Sigmoid colon (tissue), 6 donors: ENCODE measurements at regions not wholly inside any gene's neighbourhood (a gene's known extent, or its start where the extent isn't known, plus 50 kb on each side); places are given as distances from the start of the nearest gene placed in this dataset.
A peak's percentile ranks its signal among the peaks of the same experiment; 100 is the strongest.

ENCODE experiments used
- DNase-seq: peaks from one replicate; pipeline ENCODE4 v3.0.0-alpha.2; 2019
- H3K27ac ChIP-seq, 4 donors: fragments of 200-600 bp; sonication (generic); one replicate each; pipeline ENCODE4 v1.5.1; 2016 to 2019; ENCODE audit warnings: mild to moderate bottlenecking in 1 of 4
- H3K27me3 ChIP-seq, 3 donors: fragments of 200-600 bp; sonication (generic); one replicate each; pipeline ENCODE4 v1.5.1; 2019; ENCODE audit warnings: mild to moderate bottlenecking in 1 of 3
- H3K36me3 ChIP-seq, 4 donors: fragments of 200-600 bp; sonication (generic); one replicate each; pipeline ENCODE4 v1.5.1; 2016 to 2019
- H3K4me1 ChIP-seq, 4 donors: fragments of 200-600 bp; sonication (generic); one replicate each; pipeline ENCODE4 v1.5.1; 2017 to 2019
- H3K4me3 ChIP-seq, 4 donors: fragments of 200-600 bp; sonication (generic); one replicate each; pipeline ENCODE4 v1.5.1; 2017 to 2019; ENCODE audit warnings: mild to moderate bottlenecking in 2 of 4, moderate library complexity in 1 of 4
- H3K9me3 ChIP-seq, 4 donors: fragments of 200-600 bp in 3 of 4; sonication (generic) in 3 of 4; one replicate each; pipeline versions ENCODE4 v1.5.1 to v1.6.1; 2013 to 2019
- CTCF ChIP-seq, 4 experiments: fragments of 450-650 bp in 3 of 4; fragments of 200-600 bp in 1 of 4; IDR thresholded peaks; one replicate each; pipeline ENCODE4 v1.5.1; 2016 to 2019; ENCODE audit warnings: antibody characterized with exemption in 4 of 4, mild to moderate bottlenecking in 3 of 4, moderate library complexity in 2 of 4
- EP300 ChIP-seq, 4 donors: sonication (generic); formaldehyde crosslinking; IDR thresholded peaks; one replicate each; pipeline ENCODE4 v1.6.1; 2017; ENCODE audit warnings: antibody characterized with exemption in 4 of 4
- POLR2A ChIP-seq, 2 donors: fragments of 450-650 bp; IDR thresholded peaks; one replicate each; pipeline ENCODE4 v1.6.1; 2016; ENCODE audit warnings: antibody characterized with exemption in 2 of 2, mild to moderate bottlenecking in 2 of 2, moderate library complexity in 2 of 2
- POLR2AphosphoS5 ChIP-seq, 4 donors: sonication (generic); formaldehyde crosslinking; IDR thresholded peaks; one replicate each; pipeline ENCODE4 v1.6.1; 2017; ENCODE audit warnings: antibody characterized with exemption in 4 of 4
- WGBS, 2 donors: extraction: QIAGEN DNeasy Blood & Tissue Kit; methylation state at CpG; one replicate each; pipeline ENCODE4 v1.1.7; 2013; 5-methylcytosine and 5-hydroxymethylcytosine counted together
- intact Hi-C: fragments of 100-400 bp; cut with DNase I; formaldehyde crosslinking; loops from one replicate; pipeline ENCODE4 v1.15.1; 2023
- donor health status: healthy with polysubstance abuse.
- donor health status: healthy.

- WGBS, 2 donors = 85 to 94% methylated on average over 3 of the region's 3 CpGs
These were observed 102.4 kb upstream of the CD93 start for GRCh38 chr20:23188377-23189169.

GRCh38 chr20:23187751-23188150, 101.6 kb upstream of the CD93 start:
- no peak overlapping the region for H3K27ac ChIP-seq
- intact Hi-C loops = no loop called here
- H3K4me1 ChIP-seq = no peaks in the 10 kb centered on the region
- no peak overlapping the region for H3K4me3 ChIP-seq
- H3K36me3 ChIP-seq = no peaks in the 10 kb centered on the region
- TF ChIP-seq CTCF (IDR thresholded peaks at IDR 0.05) (no peak), POLR2AphosphoS5 (IDR thresholded peaks at IDR 0.05) (no peak), EP300 (IDR thresholded peaks at IDR 0.05) (no peak)
- no peak for DNase-seq
- no peaks in the 10 kb centered on the region for H3K27me3 ChIP-seq
- peaks cover 0 to 2% (median 0%) of the 10 kb centered on the region in 4 donors for H3K9me3 ChIP-seq
- WGBS, 2 donors = 22 to 70% methylated on average over 7 of the region's 7 CpGs

More at GRCh38 chr20:23188377-23189169, 102.4 kb upstream of the CD93 start:
- H3K9me3 ChIP-seq = peaks cover 0 to 2% (median 0%) of the 10 kb centered on the region in 4 donors
- no peak overlapping the region for H3K4me3 ChIP-seq
- DNase-seq = no peak
- H3K4me1 ChIP-seq = no peaks in the 10 kb centered on the region
- intact Hi-C loops = no loop called here
- no peak for TF ChIP-seq CTCF (IDR thresholded peaks at IDR 0.05)
- TF ChIP-seq EP300 (IDR thresholded peaks at IDR 0.05) = no peak
- TF ChIP-seq POLR2AphosphoS5 (IDR thresholded peaks at IDR 0.05) = no peak
- TF ChIP-seq POLR2A (IDR thresholded peaks at IDR 0.05) = no peak
- H3K27ac ChIP-seq = no peak overlapping the region
- H3K36me3 ChIP-seq = no peaks in the 10 kb centered on the region
- no peaks in the 10 kb centered on the region for H3K27me3 ChIP-seq

- intact Hi-C loops = no loop called here
- no peaks in the 10 kb centered on the region for H3K27me3 ChIP-seq
- no peak overlapping the region for H3K4me3 ChIP-seq
- no peak for DNase-seq
- TF ChIP-seq POLR2AphosphoS5 (IDR thresholded peaks at IDR 0.05) (no peak), EP300 (IDR thresholded peaks at IDR 0.05) (no peak), CTCF (IDR thresholded peaks at IDR 0.05) (no peak), POLR2A (IDR thresholded peaks at IDR 0.05) (no peak)
- no peaks in the 10 kb centered on the region for H3K4me1 ChIP-seq
- WGBS, 2 donors = 77 to 88% methylated on average over 5 of the region's 5 CpGs
- no peaks in the 10 kb centered on the region for H3K36me3 ChIP-seq
- peaks cover 0 to 2% (median 0%) of the 10 kb centered on the region in 4 donors for H3K9me3 ChIP-seq
- no peak overlapping the region for H3K27ac ChIP-seq
These were observed 100.7 kb upstream of the CD93 start for GRCh38 chr20:23186808-23187207.

GRCh38 chr20:23180451-23180921, 94.4 kb upstream of the CD93 start:
- no peaks in the 10 kb centered on the region for H3K27me3 ChIP-seq
- no peaks in the 10 kb centered on the region for H3K36me3 ChIP-seq
- intact Hi-C loops = no loop called here
- no peaks in the 10 kb centered on the region for H3K4me1 ChIP-seq
- 73 to 77% methylated on average over 9 of the region's 9 CpGs for WGBS, 2 donors
- H3K9me3 ChIP-seq = peaks cover 0 to 18% (median 3%) of the 10 kb centered on the region in 4 donors
- TF ChIP-seq CTCF (IDR thresholded peaks at IDR 0.05) (no peak), EP300 (IDR thresholded peaks at IDR 0.05) (no peak), POLR2A (IDR thresholded peaks at IDR 0.05) (no peak), POLR2AphosphoS5 (IDR thresholded peaks at IDR 0.05) (no peak)
- DNase-seq = no peak
- H3K27ac ChIP-seq = peak overlapping the region in 1 of 4 donors; percentile 14
- H3K4me3 ChIP-seq = no peak overlapping the region
